B cell (primary cell): ENCODE measurements at regions not wholly inside any gene's neighbourhood (a gene's known extent, or its start where the extent isn't known, plus 50 kb on each side); places are given as distances from the start of the nearest gene placed in this dataset.

Experiments
- ATAC-seq: fragments of 200-7000 bp; cut with Tn5 transposase; one replicate; pipeline ENCODE4 v1.10.0; 2021; ENCODE audit warnings: low read depth, mild to moderate bottlenecking, moderate number of reproducible peaks, moderate library complexity
- CTCF ChIA-PET: fragments of 350-600 bp; sonication (Branson Sonifier 250); formaldehyde crosslinking; loops from one replicate; lab custom pipeline; 2021; ENCODE audit warnings: antibody characterized with exemption, inconsistent platforms; lab: Charles Lee
- POLR2A ChIA-PET: fragments of 350-600 bp; sonication (Branson Sonifier 250); formaldehyde crosslinking; loops from one replicate; lab custom pipeline; 2021; ENCODE audit warnings: antibody characterized with exemption; lab: Charles Lee
- DNase-seq: peaks from one replicate; pipeline ENCODE4 v3.0.0; 2013
- H2AFZ ChIP-seq: 2 replicates; pipeline ENCODE4 v1.6.1; 2012; ENCODE audit warnings: mild to moderate bottlenecking, low read depth, low read length; ENCODE audit not compliant: insufficient read depth, poor library complexity, severe bottlenecking
- H3K27ac ChIP-seq, 2 donors: 1 replicate in 1 of 2; 2 replicates in 1 of 2; pipeline ENCODE4 v1.5.1; 2012 to 2013; ENCODE audit warnings: low read length in 2 of 2, mild to moderate bottlenecking in 2 of 2, moderate library complexity in 1 of 2
- H3K27me3 ChIP-seq, 4 experiments: fragments of 200-600 bp in 1 of 4; sonication (generic) in 1 of 4; replicated peaks in 1 of 4; 1 replicate in 2 of 4; 2 replicates in 2 of 4; pipeline versions ENCODE4 v1.6.1 to v1.7.0; 2013 to 2016; ENCODE audit warnings: low read length in 3 of 4, mild to moderate bottlenecking in 2 of 4, mixed read lengths in 1 of 4, moderate library complexity in 1 of 4; ENCODE audit not compliant: insufficient read depth in 4 of 4, control insufficient read depth in 3 of 4; ENCODE audit errors: control extremely low read depth in 1 of 4
- H3K36me3 ChIP-seq, 2 experiments: replicated peaks in 1 of 2; 1 replicate in 1 of 2; 2 replicates in 1 of 2; pipeline versions ENCODE4 v1.6.1 to v1.7.1; 2013; ENCODE audit warnings: low read length in 1 of 2; ENCODE audit not compliant: insufficient read depth in 2 of 2, control insufficient read depth in 1 of 2; ENCODE audit errors: control extremely low read depth in 1 of 2, extremely low read depth in 1 of 2
- H3K4me1 ChIP-seq, 2 donors: fragments of 200-600 bp in 1 of 2; sonication (generic) in 1 of 2; 1 replicate in 1 of 2; 2 replicates in 1 of 2; pipeline versions ENCODE4 v1.5.1 to v1.6.1; 2013 to 2017; ENCODE audit warnings: low read length in 2 of 2; ENCODE audit not compliant: control insufficient read depth in 2 of 2, insufficient read depth in 2 of 2
- H3K4me2 ChIP-seq: replicated peaks from 2 replicates; pipeline ENCODE3; 2012; ENCODE audit warnings: mild to moderate bottlenecking, low read depth, low read length; ENCODE audit not compliant: poor library complexity, severe bottlenecking
- H3K4me3 ChIP-seq, 5 experiments: fragments of 200-600 bp in 1 of 5; sonication (generic) in 1 of 5; 1 replicate in 3 of 5; 2 replicates in 2 of 5; pipeline versions ENCODE4 v1.5.1 to v1.7.0; 2011 to 2016; ENCODE audit warnings: low read length in 4 of 5, mild to moderate bottlenecking in 4 of 5, low read depth in 2 of 5, control low read depth in 1 of 5, moderate library complexity in 1 of 5; ENCODE audit not compliant: insufficient read depth in 1 of 5; ENCODE audit errors: control extremely low read depth in 1 of 5, extremely low read depth in 1 of 5
- H3K79me2 ChIP-seq: fragments of 200-600 bp; sonication (generic); one replicate; pipeline ENCODE4 v1.6.0; 2016; ENCODE audit warnings: low read length; ENCODE audit not compliant: control insufficient read depth, insufficient read depth
- H3K9ac ChIP-seq: fragments of 200-600 bp; sonication (generic); 2 replicates; pipeline ENCODE4 v1.6.1; 2017; ENCODE audit warnings: mild to moderate bottlenecking, low read length, moderate library complexity
- H3K9me3 ChIP-seq, 3 donors: one replicate each; pipeline versions ENCODE4 v1.6.1 to v1.7.1; 2013; ENCODE audit warnings: low read length in 2 of 3; ENCODE audit not compliant: control insufficient read depth in 2 of 3, insufficient read depth in 1 of 3; ENCODE audit errors: control extremely low read depth in 1 of 3
- H4K20me1 ChIP-seq: 2 replicates; pipeline ENCODE4 v1.6.0; 2012; ENCODE audit warnings: mild to moderate bottlenecking, low read length; ENCODE audit not compliant: insufficient read depth, control insufficient read depth, poor library complexity, severe bottlenecking
- H3K27ac Mint-ChIP-seq: one replicate; pipeline ENCODE4 v1.8.0; 2021; ENCODE audit warnings: mixed read lengths
- H3K27me3 Mint-ChIP-seq: one replicate; pipeline ENCODE4 v1.8.0; 2021; ENCODE audit warnings: mixed read lengths
- H3K4me1 Mint-ChIP-seq: one replicate; pipeline ENCODE4 v1.8.0; 2021; ENCODE audit warnings: mixed read lengths
- H3K4me3 Mint-ChIP-seq: one replicate; pipeline ENCODE4 v1.8.0; 2021; ENCODE audit warnings: mixed read lengths
- H3K9me3 Mint-ChIP-seq: one replicate; pipeline ENCODE4 v1.8.0; 2022; ENCODE audit warnings: mixed read lengths; ENCODE audit not compliant: insufficient read depth
- CTCF ChIP-seq: fragments of 200-600 bp; IDR thresholded peaks from one replicate; pipeline ENCODE4 v1.8.0; 2022; ENCODE audit warnings: antibody characterized with exemption, mild to moderate bottlenecking
- EZH2 ChIP-seq: IDR thresholded peaks from 2 replicates; pipeline ENCODE4 v1.6.1; 2012; ENCODE audit warnings: borderline replicate concordance, low read depth, mild to moderate bottlenecking, moderate library complexity, low read length; ENCODE audit not compliant: insufficient read depth, poor library complexity, severe bottlenecking
- WGBS: methylation state at CpG from one replicate; pipeline ENCODE4 v1.1.5; 2013; ENCODE audit warnings: missing lambda C conversion rate; ENCODE audit not compliant: insufficient coverage; 5-methylcytosine and 5-hydroxymethylcytosine counted together
- intact Hi-C: fragments of 100-400 bp; cut with micrococcal nuclease; formaldehyde crosslinking; loops from one replicate; pipeline ENCODE4 v1.10.0; 2022

GRCh38 chr20:62542862-62543261 lies 67.1 kb upstream of the GATA5 start:
- Histone ChIP-seq H3K9ac (no peak overlapping the region), H3K79me2 (no peaks in the 10 kb centered on the region), H2AFZ (no peak overlapping the region), H3K4me2 (no peak overlapping the region), H3K36me3 (no peaks in the 10 kb centered on the region), H4K20me1 (no peaks in the 10 kb centered on the region), H3K9me3 (peaks cover 0 to 16% (median 0%) of the 10 kb centered on the region in 3 donors), H3K4me3 (no peak overlapping the region), H3K27ac (no peak overlapping the region), H3K27me3 (peaks cover 0 to 2% (median 0%) of the 10 kb centered on the region in 4 experiments), H3K4me1 (no peaks in the 10 kb centered on the region)
- no peak overlapping the region for H3K27ac Mint-ChIP-seq
- POLR2A ChIA-PET, result interaction anchor here (0.7 kb wide), 1 partner anchor 9 kb away, joined by 3 read pairs; no protein-coding TSS in a partner anchor
- TF ChIP-seq CTCF, result no peak
- no peak overlapping the region for H3K4me3 Mint-ChIP-seq
- CTCF ChIA-PET, result no interaction called here
- DNase-seq (no peak), ATAC-seq (no peak)
- WGBS, result 87% methylated on average over 8 of the region's 14 CpGs
- H3K4me1 Mint-ChIP-seq, result no peaks in the 10 kb centered on the region
- peaks cover 10% of the 10 kb centered on the region for H3K27me3 Mint-ChIP-seq
- intact Hi-C loops, result no loop called here
- no peaks in the 10 kb centered on the region for H3K9me3 Mint-ChIP-seq

- no peaks in the 10 kb centered on the region for H3K4me1 Mint-ChIP-seq
Measured at GRCh38 chr20:62543470-62544302, 67.9 kb upstream of the GATA5 start.

More at GRCh38 chr20:62543470-62544302, 67.9 kb upstream of the GATA5 start:
- peaks cover 0 to 16% (median 0%) of the 10 kb centered on the region in 3 donors for H3K9me3 ChIP-seq
- DNase-seq, result no peak
- CTCF ChIA-PET, result interaction anchor here (1.2 kb wide), 1 partner anchor 12 kb away, joined by 4 read pairs; no protein-coding TSS in a partner anchor
- POLR2A ChIA-PET, result interaction anchor here (0.7 kb wide), 1 partner anchor 8 kb away, joined by 3 read pairs; no protein-coding TSS in a partner anchor
- no peak overlapping the region for H3K4me3 ChIP-seq
- ATAC-seq, result no peak
- no peaks in the 10 kb centered on the region for H3K79me2 ChIP-seq
- no peaks in the 10 kb centered on the region for H3K4me1 ChIP-seq
- H3K9me3 Mint-ChIP-seq, result no peaks in the 10 kb centered on the region
- no peak overlapping the region for H3K9ac ChIP-seq
- intact Hi-C loops, result no loop called here
- no peak overlapping the region for H3K27ac ChIP-seq
- H3K4me3 Mint-ChIP-seq, result no peak overlapping the region
- no peak overlapping the region for H3K4me2 ChIP-seq
- TF ChIP-seq EZH2, result no peak
- no peak for TF ChIP-seq CTCF
- peaks cover 0 to 10% (median 2%) of the 10 kb centered on the region in 4 experiments for H3K27me3 ChIP-seq
- no peak overlapping the region for H2AFZ ChIP-seq
- no peaks in the 10 kb centered on the region for H3K36me3 ChIP-seq
- no peak overlapping the region for H3K27ac Mint-ChIP-seq
- H3K27me3 Mint-ChIP-seq, result peaks cover 10% of the 10 kb centered on the region
- no peaks in the 10 kb centered on the region for H4K20me1 ChIP-seq
- 91% methylated on average over 21 of the region's 27 CpGs for WGBS
